Body of pancreas (tissue), 4 donors: ENCODE measurements at regions not wholly inside any gene's neighbourhood (a gene's known extent, or its start where the extent isn't known, plus 50 kb on each side); places are given as distances from the start of the nearest gene placed in this dataset.

Experiments
- POLR2A ChIP-seq, 3 donors: fragments of 450-650 bp; IDR thresholded peaks; one replicate each; pipeline ENCODE4 v1.6.1; 2016; ENCODE audit warnings: antibody characterized with exemption in 3 of 3, mild to moderate bottlenecking in 2 of 3
- TF ChIP-seq, protein P1 (sequence below), 7 experiments: fragments of 450-650 bp in 4 of 7; fragments of 200-600 bp in 3 of 7; sonication (generic) in 3 of 7; IDR thresholded peaks; one replicate each; pipeline ENCODE4 v1.5.1; 2016 to 2019; ENCODE audit warnings: antibody characterized with exemption in 7 of 7

DNA sequence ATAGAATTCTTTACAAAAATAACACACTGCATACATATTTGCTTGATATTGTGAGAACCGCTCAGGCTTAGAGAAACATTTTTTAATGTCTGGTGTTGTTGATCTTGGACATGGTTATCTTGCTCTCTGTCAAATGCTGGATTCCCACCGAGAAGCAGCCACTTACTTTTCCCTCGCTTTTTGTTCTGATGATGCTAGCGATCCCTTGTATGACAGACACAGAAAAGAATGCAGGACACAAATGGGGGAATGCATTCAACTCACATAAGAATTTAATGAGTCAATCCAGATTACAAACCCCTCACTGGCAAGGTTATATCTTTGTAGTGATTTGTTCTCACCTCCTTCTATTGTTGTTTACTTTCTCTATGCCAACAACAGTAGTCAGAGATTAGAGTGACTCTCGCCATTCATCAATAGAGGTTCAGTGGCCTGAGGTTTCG is 76.8 kb upstream of the AKT3 start:
- TF ChIP-seq, protein P1, sequence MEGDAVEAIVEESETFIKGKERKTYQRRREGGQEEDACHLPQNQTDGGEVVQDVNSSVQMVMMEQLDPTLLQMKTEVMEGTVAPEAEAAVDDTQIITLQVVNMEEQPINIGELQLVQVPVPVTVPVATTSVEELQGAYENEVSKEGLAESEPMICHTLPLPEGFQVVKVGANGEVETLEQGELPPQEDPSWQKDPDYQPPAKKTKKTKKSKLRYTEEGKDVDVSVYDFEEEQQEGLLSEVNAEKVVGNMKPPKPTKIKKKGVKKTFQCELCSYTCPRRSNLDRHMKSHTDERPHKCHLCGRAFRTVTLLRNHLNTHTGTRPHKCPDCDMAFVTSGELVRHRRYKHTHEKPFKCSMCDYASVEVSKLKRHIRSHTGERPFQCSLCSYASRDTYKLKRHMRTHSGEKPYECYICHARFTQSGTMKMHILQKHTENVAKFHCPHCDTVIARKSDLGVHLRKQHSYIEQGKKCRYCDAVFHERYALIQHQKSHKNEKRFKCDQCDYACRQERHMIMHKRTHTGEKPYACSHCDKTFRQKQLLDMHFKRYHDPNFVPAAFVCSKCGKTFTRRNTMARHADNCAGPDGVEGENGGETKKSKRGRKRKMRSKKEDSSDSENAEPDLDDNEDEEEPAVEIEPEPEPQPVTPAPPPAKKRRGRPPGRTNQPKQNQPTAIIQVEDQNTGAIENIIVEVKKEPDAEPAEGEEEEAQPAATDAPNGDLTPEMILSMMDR (IDR thresholded peaks at IDR 0.05) = no peak
- TF ChIP-seq POLR2A (IDR thresholded peaks at IDR 0.05) = no peak
